ENCODE measurements at regions not wholly inside any gene's neighbourhood (a gene's known extent, or its start where the extent isn't known, plus 50 kb on each side); places are given as distances from the start of the nearest gene placed in this dataset.
A peak's percentile ranks its signal among the peaks of the same experiment; 100 is the strongest.
"Not testable (repeated sequence)": the region's sequence is repeated elsewhere in the genome, so short reads cannot be mapped to it uniquely, and the experiment has no call there.

DNA sequence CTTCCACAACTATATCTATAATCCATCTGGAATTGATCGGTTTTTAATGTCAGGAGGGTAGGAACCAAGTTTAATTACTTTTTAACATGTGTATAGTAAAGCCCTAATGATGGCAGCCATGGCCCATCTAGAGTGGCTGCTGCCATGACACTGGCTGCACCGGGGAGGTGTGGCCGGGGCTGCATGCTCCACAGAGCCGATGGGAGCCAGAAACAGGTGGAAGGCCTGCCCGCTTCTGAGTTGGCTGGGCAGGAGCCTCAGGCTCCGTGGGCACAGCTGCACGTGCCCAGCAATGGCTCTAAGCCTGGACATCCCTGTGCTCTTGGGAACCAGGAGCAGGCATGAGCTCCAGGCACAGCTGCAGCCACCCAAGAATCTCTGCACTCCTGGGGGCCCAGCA is 73.0 kb downstream of the GBP6 start:
- Mint-ChIP-seq H3K4me3 (no peak overlapping the region), H3K4me1 (no peaks in the 10 kb centered on the region), H3K27ac (no peak overlapping the region), H3K27me3 (peaks cover 6% of the 10 kb centered on the region), H3K36me3 (ENCODE audit: low read depth) (no peaks in the 10 kb centered on the region)
- no peak for DNase-seq
- no peak for ATAC-seq
- no peaks in the 10 kb centered on the region for H3K9me3 ChIP-seq (ENCODE audit: control insufficient read depth, low read length, poor library complexity, severe bottlenecking)

GRCh38 chr1:89438301-89438700 is 74.4 kb downstream of the GBP6 start:
- not testable (repeated sequence) for H3K36me3 Mint-ChIP-seq (ENCODE audit: low read depth); DNase-seq; H3K27ac Mint-ChIP-seq; ATAC-seq; H3K9me3 ChIP-seq (ENCODE audit: control insufficient read depth, low read length, poor library complexity, severe bottlenecking); H3K27me3 Mint-ChIP-seq; H3K4me1 Mint-ChIP-seq; H3K4me3 Mint-ChIP-seq

- Mint-ChIP-seq H3K27me3 (peaks cover 21% of the 10 kb centered on the region), H3K27ac (no peak overlapping the region), H3K36me3 (ENCODE audit: low read depth) (peaks cover 2% of the 10 kb centered on the region), H3K4me3 (no peak overlapping the region), H3K4me1 (peaks cover 2% of the 10 kb centered on the region)
- no peak for ATAC-seq
- no peaks in the 10 kb centered on the region for H3K9me3 ChIP-seq (ENCODE audit: control insufficient read depth, low read length, poor library complexity, severe bottlenecking)
- no peak for DNase-seq
Measured at GRCh38 chr1:89440911-89441310, 77.1 kb downstream of the GBP6 start.

GRCh38 chr1:89444791-89445190 is 79.8 kb upstream of the LRRC8B start:
- DNase-seq (no peak), ATAC-seq (no peak)
- H3K4me1 Mint-ChIP-seq: peaks cover 2% of the 10 kb centered on the region
- H3K4me3 Mint-ChIP-seq: no peak overlapping the region
- H3K9me3 ChIP-seq (ENCODE audit: control insufficient read depth, low read length, poor library complexity, severe bottlenecking): no peaks in the 10 kb centered on the region
- H3K36me3 Mint-ChIP-seq (ENCODE audit: low read depth): peaks cover 4% of the 10 kb centered on the region
- H3K27me3 Mint-ChIP-seq: peaks cover 18% of the 10 kb centered on the region
- no peak overlapping the region for H3K27ac Mint-ChIP-seq

- Mint-ChIP-seq H3K27me3 (peaks cover 6% of the 10 kb centered on the region), H3K36me3 (ENCODE audit: low read depth) (peaks cover 2% of the 10 kb centered on the region), H3K4me1 (peaks cover 10% of the 10 kb centered on the region), H3K27ac (peak overlapping the region; percentile 72), H3K4me3 (no peak overlapping the region)
- ATAC-seq: no peak
- no peaks in the 10 kb centered on the region for H3K9me3 ChIP-seq (ENCODE audit: control insufficient read depth, low read length, poor library complexity, severe bottlenecking)
- DNase-seq: no peak
Measured at GRCh38 chr1:89451011-89451410, 73.6 kb upstream of the LRRC8B start.

DNA sequence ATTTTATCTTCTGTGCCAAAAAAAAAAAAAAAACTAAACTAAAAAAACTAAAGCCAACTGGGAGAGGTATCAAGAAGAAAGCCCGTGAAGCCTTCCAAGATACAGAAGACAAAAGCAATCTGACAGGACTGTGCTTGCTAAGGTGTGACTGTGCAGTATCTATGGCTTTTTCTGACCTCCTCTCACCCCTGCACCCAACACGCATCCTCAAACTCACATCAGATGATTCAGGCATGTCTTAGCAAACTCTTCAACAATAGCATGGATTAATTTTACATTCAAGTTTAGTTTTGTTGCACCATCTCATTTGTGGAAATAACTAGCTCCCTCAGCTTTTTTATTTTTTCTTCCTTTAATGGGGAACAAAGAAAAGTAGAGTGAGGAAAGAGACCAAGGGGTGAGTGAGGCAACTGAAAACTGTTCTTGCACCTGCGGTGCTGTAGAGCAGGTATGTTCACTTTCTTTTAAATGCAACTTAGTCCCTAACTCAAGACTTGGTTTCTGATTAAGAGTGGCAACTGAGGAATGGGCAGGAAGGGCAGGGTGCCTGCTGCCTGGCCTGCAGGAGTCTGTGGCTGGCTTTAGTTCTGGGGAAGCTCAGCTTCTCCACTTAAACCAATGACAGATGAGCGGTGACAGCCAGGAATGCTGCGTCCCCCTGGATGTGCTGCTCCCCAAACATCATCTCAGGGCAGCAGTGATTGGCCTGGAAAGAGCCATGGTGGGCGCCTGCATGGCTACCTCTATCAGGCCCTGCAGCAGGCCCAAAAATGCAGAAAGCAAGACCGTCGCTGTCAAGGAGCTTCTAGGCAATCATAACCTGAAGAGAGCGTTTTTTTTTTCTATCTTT is 71.3 kb upstream of the LRRC8B start:
- peaks cover 10% of the 10 kb centered on the region for H3K27me3 Mint-ChIP-seq
- peaks cover 10% of the 10 kb centered on the region for H3K4me1 Mint-ChIP-seq
- no peak overlapping the region for H3K27ac Mint-ChIP-seq
- H3K36me3 Mint-ChIP-seq (ENCODE audit: low read depth): peaks cover 2% of the 10 kb centered on the region
- H3K9me3 ChIP-seq (ENCODE audit: control insufficient read depth, low read length, poor library complexity, severe bottlenecking): no peaks in the 10 kb centered on the region
- H3K4me3 Mint-ChIP-seq: no peak overlapping the region
- DNase-seq: no peak
- no peak for ATAC-seq

GRCh38 chr1:89454845-89455521 is 69.6 kb upstream of the LRRC8B start:
- no peaks in the 10 kb centered on the region for H3K9me3 ChIP-seq (ENCODE audit: control insufficient read depth, low read length, poor library complexity, severe bottlenecking)
- H3K27ac Mint-ChIP-seq: peak overlapping the region; percentile 41
- peaks cover 10% of the 10 kb centered on the region for H3K4me1 Mint-ChIP-seq
- no peak overlapping the region for H3K4me3 Mint-ChIP-seq
- ATAC-seq (peak; percentile 87), DNase-seq (peak; percentile 16 to 44 (median 24))
- H3K27me3 Mint-ChIP-seq: peaks cover 24% of the 10 kb centered on the region
- no peaks in the 10 kb centered on the region for H3K36me3 Mint-ChIP-seq (ENCODE audit: low read depth)

DNA sequence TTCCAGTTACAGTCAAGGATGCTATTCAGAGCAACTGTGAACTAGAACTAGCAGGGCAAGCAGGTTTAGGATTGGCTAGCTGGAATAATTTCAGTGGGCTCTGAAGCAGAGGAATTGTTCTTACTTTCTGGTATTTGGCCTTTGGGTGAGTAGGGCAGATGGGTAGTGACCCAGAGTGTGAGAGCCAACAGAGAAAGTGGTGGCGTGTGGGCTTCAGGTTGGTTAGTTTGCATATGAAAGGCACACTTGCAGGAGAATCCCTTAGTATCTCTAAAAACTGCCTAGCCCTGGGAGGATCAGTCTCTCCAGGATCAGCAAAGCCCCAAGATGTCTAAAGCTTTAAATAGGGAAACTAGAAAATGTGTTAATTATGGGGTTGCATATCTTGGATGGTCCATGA is 67.6 kb upstream of the LRRC8B start:
- peaks cover 8% of the 10 kb centered on the region for H3K36me3 Mint-ChIP-seq (ENCODE audit: low read depth)
- DNase-seq (no peak), ATAC-seq (no peak)
- peaks cover 6% of the 10 kb centered on the region for H3K4me1 Mint-ChIP-seq
- no peak overlapping the region for H3K27ac Mint-ChIP-seq
- peaks cover 44% of the 10 kb centered on the region for H3K27me3 Mint-ChIP-seq
- H3K4me3 Mint-ChIP-seq: no peak overlapping the region
- no peaks in the 10 kb centered on the region for H3K9me3 ChIP-seq (ENCODE audit: control insufficient read depth, low read length, poor library complexity, severe bottlenecking)

- ATAC-seq: no peak
- peaks cover 61% of the 10 kb centered on the region for H3K27me3 Mint-ChIP-seq
- H3K4me3 Mint-ChIP-seq: no peak overlapping the region
Measured at GRCh38 chr1:89459081-89459480, 65.5 kb upstream of the LRRC8B start.

DNA sequence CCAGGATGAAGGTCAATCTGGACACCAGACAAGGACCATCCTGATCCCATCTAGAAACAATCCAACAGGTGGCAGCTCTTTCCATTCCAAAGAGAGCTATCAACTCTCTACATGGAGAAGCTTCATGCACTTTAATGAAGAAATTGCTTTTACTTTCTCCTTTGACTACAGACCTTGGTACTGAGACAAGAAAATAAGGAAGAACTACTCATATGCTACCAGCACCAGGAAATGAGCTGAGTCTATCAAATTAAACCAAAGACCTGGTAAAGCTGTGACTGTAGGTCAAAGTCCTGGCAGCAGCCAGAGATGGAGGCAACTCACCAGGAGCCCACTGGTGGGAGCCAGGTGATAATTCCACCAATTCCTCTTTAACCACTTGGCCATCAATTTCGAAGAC is 64.3 kb upstream of the LRRC8B start:
- no peak for ATAC-seq

More at GRCh38 chr1:89459081-89459480, 65.5 kb upstream of the LRRC8B start:
- H3K36me3 Mint-ChIP-seq (ENCODE audit: low read depth): peaks cover 8% of the 10 kb centered on the region
- peaks cover 15% of the 10 kb centered on the region for H3K4me1 Mint-ChIP-seq
- DNase-seq: no peak
- no peaks in the 10 kb centered on the region for H3K9me3 ChIP-seq (ENCODE audit: control insufficient read depth, low read length, poor library complexity, severe bottlenecking)
- no peak overlapping the region for H3K27ac Mint-ChIP-seq

GRCh38 chr1:89462250-89462649 is 62.4 kb upstream of the LRRC8B start:
- H3K4me1 Mint-ChIP-seq: peaks cover 21% of the 10 kb centered on the region
- H3K4me3 Mint-ChIP-seq: no peak overlapping the region

More for the DNA sequence above, 64.3 kb upstream of the LRRC8B start:
- no peaks in the 10 kb centered on the region for H3K9me3 ChIP-seq (ENCODE audit: control insufficient read depth, low read length, poor library complexity, severe bottlenecking)
- DNase-seq: no peak
- peaks cover 73% of the 10 kb centered on the region for H3K27me3 Mint-ChIP-seq
- no peak overlapping the region for H3K4me3 Mint-ChIP-seq
- peaks cover 8% of the 10 kb centered on the region for H3K36me3 Mint-ChIP-seq (ENCODE audit: low read depth)
- peak overlapping the region; percentile 4 for H3K27ac Mint-ChIP-seq
- peaks cover 20% of the 10 kb centered on the region for H3K4me1 Mint-ChIP-seq

DNA sequence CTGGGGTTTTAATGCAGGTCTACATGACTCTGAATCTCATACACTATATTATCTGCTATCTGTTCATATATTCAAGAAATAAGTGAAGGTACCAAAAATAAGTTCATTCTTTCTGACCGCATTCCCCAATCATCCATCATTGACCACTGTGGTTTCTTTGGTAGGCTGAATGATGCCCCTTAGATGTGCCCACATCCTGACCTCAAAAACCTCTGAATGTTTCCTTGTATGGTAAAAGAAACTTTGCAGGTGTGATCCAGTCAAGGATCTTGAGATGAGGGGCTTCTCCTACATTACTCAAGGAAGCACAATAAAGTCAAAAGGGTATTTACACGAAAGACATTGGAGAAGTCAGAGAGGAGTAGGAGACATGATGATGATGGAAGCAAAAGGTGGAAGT is 60.6 kb upstream of the LRRC8B start:
- Mint-ChIP-seq H3K27me3 (peaks cover 89% of the 10 kb centered on the region), H3K36me3 (ENCODE audit: low read depth) (peaks cover 10% of the 10 kb centered on the region), H3K4me3 (no peak overlapping the region), H3K4me1 (peaks cover 21% of the 10 kb centered on the region), H3K27ac (no peak overlapping the region)
- no peaks in the 10 kb centered on the region for H3K9me3 ChIP-seq (ENCODE audit: control insufficient read depth, low read length, poor library complexity, severe bottlenecking)
- peak; percentile 23 for ATAC-seq
- DNase-seq: no peak

More at GRCh38 chr1:89462250-89462649, 62.4 kb upstream of the LRRC8B start:
- Mint-ChIP-seq H3K36me3 (ENCODE audit: low read depth) (peaks cover 10% of the 10 kb centered on the region), H3K27ac (no peak overlapping the region), H3K27me3 (peaks cover 86% of the 10 kb centered on the region)
- DNase-seq: no peak
- ATAC-seq: no peak
- no peaks in the 10 kb centered on the region for H3K9me3 ChIP-seq (ENCODE audit: control insufficient read depth, low read length, poor library complexity, severe bottlenecking)

DNA sequence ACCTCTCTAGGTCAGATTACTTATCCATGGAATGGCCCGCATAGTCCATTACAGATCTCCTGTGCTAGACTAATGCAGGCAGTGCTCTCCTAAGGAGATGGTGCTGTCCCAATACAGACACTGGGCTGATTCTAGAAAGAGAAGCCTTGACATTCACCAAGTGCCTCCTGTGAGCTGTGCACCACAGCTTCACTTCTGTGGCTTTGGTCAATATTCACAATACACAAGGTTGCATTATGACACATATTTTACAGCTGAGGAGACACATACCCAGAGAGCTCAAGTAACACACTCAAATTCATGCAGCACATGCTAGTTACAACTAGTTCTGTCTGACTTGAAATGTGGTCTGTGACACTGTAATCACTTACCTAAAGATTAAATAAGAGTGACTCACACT is 59.4 kb upstream of the LRRC8B start:
- DNase-seq (no peak), ATAC-seq (peak; percentile 27)
- no peaks in the 10 kb centered on the region for H3K9me3 ChIP-seq (ENCODE audit: control insufficient read depth, low read length, poor library complexity, severe bottlenecking)
- no peak overlapping the region for H3K4me3 Mint-ChIP-seq
- peaks cover 10% of the 10 kb centered on the region for H3K36me3 Mint-ChIP-seq (ENCODE audit: low read depth)
- peaks cover 86% of the 10 kb centered on the region for H3K27me3 Mint-ChIP-seq
- H3K4me1 Mint-ChIP-seq: peaks cover 21% of the 10 kb centered on the region
- no peak overlapping the region for H3K27ac Mint-ChIP-seq

Data from T-helper 17 cell (primary cell).